Stimulated activated CD4-positive, alpha-beta T cell treated with anti-CD3 and anti-CD28 coated beads, Interleukin-2, amount 100 ng/mL, for 48 hours (primary cell): ENCODE measurements at regions not wholly inside any gene's neighbourhood (a gene's known extent, or its start where the extent isn't known, plus 50 kb on each side); places are given as distances from the start of the nearest gene placed in this dataset.
"Not testable (repeated sequence)": the region's sequence is repeated elsewhere in the genome, so short reads cannot be mapped to it uniquely, and the experiment has no call there.

Experiments used
- DNase-seq, 2 donors: peaks; one replicate each; pipeline ENCODE4 v3.0.0-alpha.2; 2020

GRCh38 chr4:3867403-3868100 is 101.4 kb downstream of the ADRA2C start:
- no peak for DNase-seq

- DNase-seq, result no peak
Measured at GRCh38 chr4:3868211-3869173, 102.3 kb downstream of the ADRA2C start.

GRCh38 chr4:3869174-3869572 is 103.0 kb downstream of the ADRA2C start:
- no peak for DNase-seq

GRCh38 chr4:3869661-3870566 is 103.7 kb downstream of the ADRA2C start:
- no peak for DNase-seq

DNA sequence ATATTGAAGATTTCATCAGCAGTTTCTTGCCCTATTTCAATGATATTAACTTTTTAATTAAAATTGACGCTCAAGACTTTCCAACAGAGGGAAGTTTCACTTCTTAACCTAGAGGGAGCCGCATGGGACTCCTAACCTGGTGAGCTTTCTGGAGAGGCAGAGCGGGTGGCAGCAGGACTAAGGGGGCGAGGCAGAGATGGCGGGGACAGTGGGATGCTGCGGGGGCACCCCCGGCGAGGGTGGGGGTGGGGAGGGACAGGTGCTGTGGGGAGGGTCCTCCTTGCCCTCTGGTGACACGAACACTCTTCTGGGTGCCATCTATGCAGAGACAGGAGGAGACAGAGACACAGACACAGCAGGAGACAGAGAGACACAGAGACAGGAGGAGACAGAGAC is 104.4 kb downstream of the ADRA2C start:
- DNase-seq, result no peak

GRCh38 chr4:3871181-3871852 is 105.1 kb downstream of the ADRA2C start:
- no peak for DNase-seq

DNA sequence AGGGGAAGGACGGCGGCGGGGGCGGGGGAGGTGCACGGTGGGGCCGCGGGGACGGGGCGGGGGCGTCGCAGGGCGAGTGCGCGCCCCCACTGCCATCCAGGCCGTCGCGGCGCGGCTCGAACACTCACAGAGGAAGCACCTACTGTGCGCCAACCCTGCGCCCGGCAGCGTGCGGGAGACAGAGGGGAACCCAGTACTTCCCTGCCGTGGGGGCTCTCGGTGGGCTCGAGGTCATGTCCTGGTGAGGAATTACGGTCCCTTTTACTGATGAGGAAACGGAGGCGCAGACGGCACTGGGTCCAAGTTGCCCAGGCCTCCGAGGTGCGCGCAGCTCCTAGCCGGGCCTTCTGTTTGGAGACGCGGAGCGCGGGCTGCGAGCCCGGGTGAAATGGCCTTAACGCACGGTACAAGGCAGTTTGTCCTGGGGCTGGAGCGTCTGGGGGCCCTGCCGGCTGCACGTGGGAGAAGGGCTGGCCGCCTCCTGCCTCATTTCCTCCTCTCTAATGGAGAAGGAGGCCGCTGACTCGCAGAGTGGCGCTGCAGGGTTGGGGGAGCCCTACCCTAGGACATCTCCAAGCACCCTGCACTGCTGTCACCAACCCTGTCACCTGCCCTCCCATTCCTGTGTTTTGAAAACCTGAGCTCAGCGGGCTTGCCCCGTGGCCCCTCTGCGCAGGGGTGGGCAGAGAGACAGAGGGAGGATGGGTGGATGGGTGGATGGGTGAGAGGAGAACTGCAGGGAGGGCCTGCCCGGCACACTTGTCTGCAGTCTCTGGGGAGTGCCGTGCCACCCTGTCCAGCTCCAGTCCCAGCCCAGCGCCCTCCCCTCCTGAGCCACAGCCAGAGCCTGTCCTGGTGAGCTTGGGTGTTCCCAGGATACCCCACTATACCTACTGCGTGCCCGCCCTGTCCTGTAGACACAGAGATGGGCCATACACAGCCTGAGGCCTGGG is 106.0 kb downstream of the ADRA2C start:
- DNase-seq, result no peak

- DNase-seq, result no peak
Measured at GRCh38 chr4:3872834-3873313, 106.7 kb downstream of the ADRA2C start.

DNA sequence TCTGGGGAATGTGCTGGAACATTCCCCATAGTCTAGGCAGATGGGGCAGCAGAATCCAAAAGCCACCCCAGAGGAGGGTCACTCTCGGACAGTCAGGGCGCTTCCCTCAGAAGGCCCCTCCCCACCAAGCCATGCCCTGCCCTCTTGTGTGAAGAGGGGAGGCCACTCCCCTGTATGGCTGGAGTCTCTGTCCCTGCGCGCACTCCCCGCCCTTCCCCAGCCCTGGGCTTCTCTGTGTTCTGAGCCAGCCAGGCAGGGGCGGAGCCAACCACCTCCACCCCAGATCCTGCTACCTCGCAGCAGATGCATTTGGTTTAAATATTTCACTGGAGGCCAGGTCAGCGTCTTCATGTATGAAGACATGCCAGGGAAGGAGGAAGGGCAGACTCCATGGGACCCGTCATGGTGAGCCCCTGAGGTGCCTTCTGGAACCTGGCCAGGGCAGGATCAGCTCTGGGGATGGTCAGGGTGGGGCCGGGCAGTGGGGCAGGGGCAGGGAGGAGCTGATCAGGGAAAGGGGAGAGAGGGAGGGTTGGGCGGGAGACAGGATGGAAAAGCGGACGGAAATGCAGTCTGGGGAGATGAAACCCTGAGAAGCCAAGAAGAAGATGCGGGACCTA is 107.3 kb downstream of the ADRA2C start:
- DNase-seq, result no peak

GRCh38 chr4:3874028-3874415 is 107.8 kb downstream of the ADRA2C start:
- no peak for DNase-seq

- no peak for DNase-seq
Measured at GRCh38 chr4:3874525-3875110, 108.4 kb downstream of the ADRA2C start.

DNA sequence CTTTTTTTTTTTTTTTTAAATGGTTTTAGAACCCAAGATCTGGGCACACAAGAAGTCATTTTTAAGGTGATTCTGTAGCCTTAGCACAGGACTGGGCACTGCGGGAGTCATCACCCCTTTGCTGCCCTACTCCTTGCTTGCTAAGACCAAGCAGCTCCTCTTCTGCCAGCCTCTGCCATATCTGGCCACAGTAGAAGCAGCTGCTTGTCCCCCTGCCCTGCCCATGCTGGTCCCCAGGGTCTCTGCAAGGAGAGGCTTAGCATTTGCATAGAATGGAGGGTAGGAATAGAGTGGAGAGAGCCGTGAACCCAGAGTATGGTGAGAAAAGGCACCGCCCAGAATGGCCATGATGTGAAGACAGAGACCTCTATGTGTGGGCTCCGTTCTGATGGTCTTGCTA is 109.3 kb downstream of the ADRA2C start:
- no peak for DNase-seq

DNA sequence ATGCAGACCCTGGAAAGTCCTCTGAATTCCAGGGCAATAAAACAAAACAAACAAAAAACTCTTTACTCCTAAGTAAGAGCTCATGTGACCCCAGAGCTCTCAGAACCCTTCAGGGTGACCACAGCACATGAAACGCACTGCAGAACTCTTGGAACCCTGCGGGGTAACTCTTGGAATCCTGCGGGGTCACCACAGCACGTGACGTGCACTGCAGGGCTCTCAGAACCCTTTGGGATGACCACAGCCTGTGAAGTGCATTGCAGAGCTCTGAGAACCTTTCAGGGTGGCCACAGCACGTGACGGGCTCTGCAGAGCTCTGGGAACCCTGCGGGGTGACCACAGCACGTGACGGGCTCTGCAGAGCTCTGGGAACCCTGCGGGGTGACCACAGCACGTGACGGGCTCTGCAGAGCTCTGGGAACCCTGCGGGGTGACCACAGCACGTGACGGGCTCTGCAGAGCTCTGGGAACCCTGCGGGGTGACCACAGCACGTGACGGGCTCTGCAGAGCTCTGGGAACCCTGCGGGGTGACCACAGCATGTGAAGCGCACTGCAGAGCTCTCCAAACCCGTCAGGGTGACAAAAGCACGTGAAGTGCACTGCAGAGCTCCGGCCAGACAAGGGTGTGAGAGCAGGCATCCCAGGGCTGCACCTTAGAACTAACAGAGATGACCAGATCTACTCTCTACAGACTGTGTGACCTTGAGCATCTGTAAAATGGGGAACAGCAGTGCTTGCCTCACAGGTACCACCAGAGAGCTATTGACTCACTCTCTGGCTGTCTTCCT is 110.1 kb downstream of the ADRA2C start:
- DNase-seq, result not testable (repeated sequence)

DNA sequence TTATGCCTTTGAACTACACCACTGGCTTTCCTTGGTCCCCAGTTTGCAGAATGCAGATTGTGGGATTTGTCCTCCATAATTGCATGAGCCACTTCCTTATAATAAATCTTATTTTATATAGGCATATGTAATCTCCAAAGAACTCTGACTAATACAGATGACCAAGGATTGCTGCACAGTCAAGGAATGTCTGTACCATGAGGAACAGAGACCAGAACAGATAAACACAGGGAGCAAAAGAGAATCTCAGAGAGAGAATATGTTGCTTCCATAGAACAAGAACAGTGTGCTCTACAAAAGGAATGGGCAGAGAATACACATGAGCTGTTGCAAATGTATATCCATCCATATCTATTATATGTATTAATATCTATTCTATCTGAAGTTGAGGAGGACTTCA is 111.1 kb downstream of the ADRA2C start:
- no peak for DNase-seq

- no peak for DNase-seq
Measured at GRCh38 chr4:3877868-3878267, 111.7 kb downstream of the ADRA2C start.

DNA sequence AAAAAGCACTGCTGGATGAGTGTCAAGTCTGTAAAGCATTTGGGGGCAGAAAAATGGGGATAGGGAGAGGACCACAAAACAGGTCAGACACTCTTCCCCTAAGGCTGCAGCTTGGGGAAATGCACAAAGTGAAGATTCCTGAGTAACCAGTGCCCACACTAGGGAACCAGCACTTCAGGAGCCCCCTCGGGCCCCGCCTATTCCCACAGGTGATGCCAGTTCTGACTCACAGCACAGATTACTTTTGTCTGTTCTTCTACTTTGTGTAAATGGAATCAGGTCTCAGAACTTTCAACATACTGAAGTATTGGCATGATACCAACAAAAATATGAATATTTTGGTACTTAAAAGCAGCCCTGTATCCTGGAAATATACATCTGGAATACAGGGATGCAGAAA is 112.5 kb downstream of the ADRA2C start:
- DNase-seq, result no peak

- no peak for DNase-seq
Measured at GRCh38 chr4:3879681-3880614, 113.8 kb downstream of the ADRA2C start.

- peak; percentile 71 to 73 for DNase-seq
Measured at GRCh38 chr4:3880615-3881120, 114.5 kb downstream of the ADRA2C start.
